ENCODE measurements at regions not wholly inside any gene's neighbourhood (a gene's known extent, or its start where the extent isn't known, plus 50 kb on each side); places are given as distances from the start of the nearest gene placed in this dataset.

- H2BK5ac ChIP-seq (ENCODE audit: low read depth, low read length, poor library complexity, severe bottlenecking), result no peak overlapping the region
- no peaks in the 10 kb centered on the region for H3K4me1 ChIP-seq (ENCODE audit: control insufficient read depth, insufficient read depth, low read depth, low read length)
These were observed 436.2 kb downstream of the OCA2 start for GRCh38 chr15:27662892-27663291.

GRCh38 chr15:27660676-27661075 is 438.4 kb downstream of the OCA2 start:
- H3K27me3 ChIP-seq (ENCODE audit: control insufficient read depth in 1 of 2, insufficient read depth in 1 of 2, low read length in 2 of 2), result no peaks in the 10 kb centered on the region
- no peak overlapping the region for H2BK15ac ChIP-seq (ENCODE audit: low read depth, poor library complexity, severe bottlenecking)
- no peak overlapping the region for H2BK5ac ChIP-seq (ENCODE audit: low read depth, low read length, poor library complexity, severe bottlenecking)
- H3K9ac ChIP-seq (ENCODE audit: low read length), result no peak overlapping the region
- no peak overlapping the region for H3K4me2 ChIP-seq (ENCODE audit: low read length, poor library complexity, severe bottlenecking)
- H3K9me3 ChIP-seq (ENCODE audit: control insufficient read depth, low read length), result peaks cover 9% of the 10 kb centered on the region
- H3K4me1 ChIP-seq (ENCODE audit: control insufficient read depth, insufficient read depth, low read depth, low read length), result no peaks in the 10 kb centered on the region
- H2BK120ac ChIP-seq (ENCODE audit: low read depth, low read length), result no peak overlapping the region
- no peak overlapping the region for H3K18ac ChIP-seq (ENCODE audit: low read depth in 1 of 2, low read length in 2 of 2)
- H4K91ac ChIP-seq (ENCODE audit: low read length), result no peak overlapping the region
- H3K14ac ChIP-seq (ENCODE audit: low read length in 2 of 2), result no peak overlapping the region
- H2AFZ ChIP-seq (ENCODE audit: low read depth, low read length), result no peak overlapping the region
- H4K8ac ChIP-seq (ENCODE audit: low read length), result no peak overlapping the region
- H2BK12ac ChIP-seq (ENCODE audit: low read length in 2 of 2), result no peak overlapping the region
- H2AK5ac ChIP-seq (ENCODE audit: low read length, severe bottlenecking), result no peak overlapping the region
- H3K4ac ChIP-seq (ENCODE audit: low read depth in 1 of 2, low read length in 2 of 2), result no peak overlapping the region
- no peaks in the 10 kb centered on the region for H3K79me1 ChIP-seq (replicated peaks; ENCODE audit: low read length, poor library complexity, severe bottlenecking)
- no peaks in the 10 kb centered on the region for H3K36me3 ChIP-seq (ENCODE audit: control insufficient read depth in 1 of 2, insufficient read depth in 2 of 2, low read depth in 1 of 2, low read length in 2 of 2)
- no peak overlapping the region for H3K23ac ChIP-seq (ENCODE audit: low read length in 2 of 2)
- H3K4me3 ChIP-seq (ENCODE audit: insufficient read depth in 1 of 2, low read depth in 1 of 2, low read length in 2 of 2), result no peak overlapping the region
- no peak overlapping the region for H3K27ac ChIP-seq (ENCODE audit: low read length, poor library complexity, severe bottlenecking)
- no peak for DNase-seq

More at GRCh38 chr15:27662892-27663291, 436.2 kb downstream of the OCA2 start:
- Histone ChIP-seq H2AK5ac (ENCODE audit: low read length, severe bottlenecking) (no peak overlapping the region), H2BK12ac (ENCODE audit: low read length in 2 of 2) (no peak overlapping the region), H3K27me3 (ENCODE audit: control insufficient read depth in 1 of 2, insufficient read depth in 1 of 2, low read length in 2 of 2) (no peaks in the 10 kb centered on the region), H2AFZ (ENCODE audit: low read depth, low read length) (no peak overlapping the region), H2BK120ac (ENCODE audit: low read depth, low read length) (no peak overlapping the region), H3K14ac (ENCODE audit: low read length in 2 of 2) (no peak overlapping the region), H2BK15ac (ENCODE audit: low read depth, poor library complexity, severe bottlenecking) (no peak overlapping the region), H3K9me3 (ENCODE audit: control insufficient read depth, low read length) (peaks cover 9% of the 10 kb centered on the region), H4K8ac (ENCODE audit: low read length) (no peak overlapping the region), H3K4ac (ENCODE audit: low read depth in 1 of 2, low read length in 2 of 2) (no peak overlapping the region), H3K23ac (ENCODE audit: low read length in 2 of 2) (no peak overlapping the region), H3K9ac (ENCODE audit: low read length) (no peak overlapping the region), H3K4me2 (ENCODE audit: low read length, poor library complexity, severe bottlenecking) (no peak overlapping the region), H3K27ac (ENCODE audit: low read length, poor library complexity, severe bottlenecking) (no peak overlapping the region), H4K91ac (ENCODE audit: low read length) (no peak overlapping the region), H3K36me3 (ENCODE audit: control insufficient read depth in 1 of 2, insufficient read depth in 2 of 2, low read depth in 1 of 2, low read length in 2 of 2) (no peaks in the 10 kb centered on the region), H3K79me1 (replicated peaks; ENCODE audit: low read length, poor library complexity, severe bottlenecking) (no peaks in the 10 kb centered on the region), H3K4me3 (ENCODE audit: insufficient read depth in 1 of 2, low read depth in 1 of 2, low read length in 2 of 2) (no peak overlapping the region), H3K18ac (ENCODE audit: low read depth in 1 of 2, low read length in 2 of 2) (no peak overlapping the region)
- no peak for DNase-seq

- no peak overlapping the region for H2BK5ac ChIP-seq (ENCODE audit: low read depth, low read length, poor library complexity, severe bottlenecking)
- H2BK120ac ChIP-seq (ENCODE audit: low read depth, low read length), result no peak overlapping the region
- H3K23ac ChIP-seq (ENCODE audit: low read length in 2 of 2), result no peak overlapping the region
- H2AK5ac ChIP-seq (ENCODE audit: low read length, severe bottlenecking), result no peak overlapping the region
- no peaks in the 10 kb centered on the region for H3K4me1 ChIP-seq (ENCODE audit: control insufficient read depth, insufficient read depth, low read depth, low read length)
- H3K4me3 ChIP-seq (ENCODE audit: insufficient read depth in 1 of 2, low read depth in 1 of 2, low read length in 2 of 2), result no peak overlapping the region
- H3K4me2 ChIP-seq (ENCODE audit: low read length, poor library complexity, severe bottlenecking), result no peak overlapping the region
- no peak overlapping the region for H3K4ac ChIP-seq (ENCODE audit: low read depth in 1 of 2, low read length in 2 of 2)
- H3K18ac ChIP-seq (ENCODE audit: low read depth in 1 of 2, low read length in 2 of 2), result no peak overlapping the region
- no peak overlapping the region for H3K27ac ChIP-seq (ENCODE audit: low read length, poor library complexity, severe bottlenecking)
- H3K27me3 ChIP-seq (ENCODE audit: control insufficient read depth in 1 of 2, insufficient read depth in 1 of 2, low read length in 2 of 2), result no peaks in the 10 kb centered on the region
- H3K14ac ChIP-seq (ENCODE audit: low read length in 2 of 2), result no peak overlapping the region
- no peak overlapping the region for H4K8ac ChIP-seq (ENCODE audit: low read length)
- no peaks in the 10 kb centered on the region for H3K79me1 ChIP-seq (replicated peaks; ENCODE audit: low read length, poor library complexity, severe bottlenecking)
- no peak overlapping the region for H3K9ac ChIP-seq (ENCODE audit: low read length)
- DNase-seq, result no peak
- 91% methylated on average over 29 of the region's 29 CpGs for WGBS
- peaks cover 9% of the 10 kb centered on the region for H3K9me3 ChIP-seq (ENCODE audit: control insufficient read depth, low read length)
- H3K36me3 ChIP-seq (ENCODE audit: control insufficient read depth in 1 of 2, insufficient read depth in 2 of 2, low read depth in 1 of 2, low read length in 2 of 2), result no peaks in the 10 kb centered on the region
- H2BK15ac ChIP-seq (ENCODE audit: low read depth, poor library complexity, severe bottlenecking), result no peak overlapping the region
- no peak overlapping the region for H2AFZ ChIP-seq (ENCODE audit: low read depth, low read length)
- H2BK12ac ChIP-seq (ENCODE audit: low read length in 2 of 2), result no peak overlapping the region
- no peak overlapping the region for H4K91ac ChIP-seq (ENCODE audit: low read length)
These were observed 442.7 kb downstream of the OCA2 start for GRCh38 chr15:27656296-27656987.

GRCh38 chr15:27655056-27655455 is 444.1 kb downstream of the OCA2 start:
- Histone ChIP-seq H2BK120ac (ENCODE audit: low read depth, low read length) (no peak overlapping the region), H3K9me3 (ENCODE audit: control insufficient read depth, low read length) (peaks cover 5% of the 10 kb centered on the region), H3K27me3 (ENCODE audit: control insufficient read depth in 1 of 2, insufficient read depth in 1 of 2, low read length in 2 of 2) (no peaks in the 10 kb centered on the region), H3K9ac (ENCODE audit: low read length) (no peak overlapping the region), H3K36me3 (ENCODE audit: control insufficient read depth in 1 of 2, insufficient read depth in 2 of 2, low read depth in 1 of 2, low read length in 2 of 2) (no peaks in the 10 kb centered on the region), H3K23ac (ENCODE audit: low read length in 2 of 2) (no peak overlapping the region), H2BK5ac (ENCODE audit: low read depth, low read length, poor library complexity, severe bottlenecking) (no peak overlapping the region), H2BK12ac (ENCODE audit: low read length in 2 of 2) (no peak overlapping the region), H2AK5ac (ENCODE audit: low read length, severe bottlenecking) (no peak overlapping the region), H2BK15ac (ENCODE audit: low read depth, poor library complexity, severe bottlenecking) (no peak overlapping the region), H4K8ac (ENCODE audit: low read length) (no peak overlapping the region), H4K91ac (ENCODE audit: low read length) (no peak overlapping the region), H3K27ac (ENCODE audit: low read length, poor library complexity, severe bottlenecking) (no peak overlapping the region), H3K4me2 (ENCODE audit: low read length, poor library complexity, severe bottlenecking) (no peak overlapping the region), H3K4ac (ENCODE audit: low read depth in 1 of 2, low read length in 2 of 2) (no peak overlapping the region), H3K4me3 (ENCODE audit: insufficient read depth in 1 of 2, low read depth in 1 of 2, low read length in 2 of 2) (no peak overlapping the region), H3K79me1 (replicated peaks; ENCODE audit: low read length, poor library complexity, severe bottlenecking) (no peaks in the 10 kb centered on the region), H3K4me1 (ENCODE audit: control insufficient read depth, insufficient read depth, low read depth, low read length) (no peaks in the 10 kb centered on the region), H3K14ac (ENCODE audit: low read length in 2 of 2) (no peak overlapping the region), H3K18ac (ENCODE audit: low read depth in 1 of 2, low read length in 2 of 2) (no peak overlapping the region), H2AFZ (ENCODE audit: low read depth, low read length) (no peak overlapping the region)
- DNase-seq, result no peak
- WGBS, result no CpG with 5 or more reads among the region's 4 CpGs
